PC-9 (cell line): ENCODE measurements at regions not wholly inside any gene's neighbourhood (a gene's known extent, or its start where the extent isn't known, plus 50 kb on each side); places are given as distances from the start of the nearest gene placed in this dataset.
A peak's percentile ranks its signal among the peaks of the same experiment; 100 is the strongest.

Experiments used
- BruUV-seq: library from RNA; stranded (reverse); fragments of 400-500 nt; replicated peaks from 2 replicates; lab custom pipeline; 2021; lab: Mats Ljungman, UMichigan
- CTCF ChIA-PET: fragments of 300-600 bp; sonication (Branson Sonifier 250); formaldehyde crosslinking; loops from one replicate; lab custom pipeline; 2022; ENCODE audit warnings: antibody characterized with exemption; lab: Charles Lee
- POLR2A ChIA-PET: fragments of 300-600 bp; sonication (Branson Sonifier 250); formaldehyde crosslinking; loops from one replicate; lab custom pipeline; 2022; ENCODE audit warnings: antibody characterized with exemption; ENCODE audit not compliant: unreplicated experiment; lab: Charles Lee
- DNase-seq, 2 experiments: peaks; one replicate each; pipeline versions ENCODE4 v3.0.0 to v3.0.0-alpha.2; 2015 to 2022; ENCODE audit warnings: mixed read lengths in 1 of 2
- H2AFZ ChIP-seq: fragments of 200-600 bp; sonication (generic); 2 replicates; pipeline ENCODE4 v1.8.1; 2017; ENCODE audit warnings: antibody characterized with exemption
- H3F3A ChIP-seq: fragments of 200-600 bp; sonication (generic); 2 replicates; pipeline ENCODE4 v1.8.1; 2017; ENCODE audit warnings: antibody characterized with exemption, mild to moderate bottlenecking, low read depth; ENCODE audit not compliant: insufficient read depth
- H3K27ac ChIP-seq: fragments of 200-600 bp; sonication (generic); 2 replicates; pipeline ENCODE4 v1.6.1; 2016; ENCODE audit warnings: mixed run types
- H3K27me3 ChIP-seq: fragments of 200-600 bp; sonication (generic); 2 replicates; pipeline ENCODE4 v1.6.1; 2016; ENCODE audit warnings: low read depth, mixed run types; ENCODE audit not compliant: insufficient read depth
- H3K36me3 ChIP-seq: fragments of 200-600 bp; sonication (generic); 2 replicates; pipeline ENCODE4 v1.6.1; 2016; ENCODE audit warnings: low read depth, mixed run types
- H3K4me1 ChIP-seq: fragments of 200-600 bp; sonication (generic); replicated peaks from 2 replicates; pipeline ENCODE4 v1.6.1; 2016; ENCODE audit warnings: mixed run types; ENCODE audit not compliant: insufficient read depth
- H3K4me2 ChIP-seq: fragments of 200-600 bp; sonication (generic); 2 replicates; pipeline ENCODE4 v1.6.1; 2017; ENCODE audit warnings: mixed run types
- H3K4me3 ChIP-seq: fragments of 200-600 bp; sonication (generic); 2 replicates; pipeline ENCODE4 v1.6.1; 2016; ENCODE audit warnings: mixed run types
- H3K79me2 ChIP-seq: fragments of 200-600 bp; sonication (generic); 2 replicates; pipeline ENCODE4 v1.6.1; 2017; ENCODE audit warnings: low read depth, mixed run types
- H3K9me2 ChIP-seq: fragments of 200-600 bp; sonication (generic); 2 replicates; pipeline ENCODE4 v1.8.1; 2017; ENCODE audit warnings: mild to moderate bottlenecking; ENCODE audit not compliant: insufficient read depth
- H3K9me3 ChIP-seq: fragments of 200-600 bp; sonication (generic); 2 replicates; pipeline ENCODE4 v1.8.1; 2016; ENCODE audit warnings: low read depth; ENCODE audit not compliant: insufficient read depth
- H4K20me1 ChIP-seq: fragments of 200-600 bp; sonication (generic); 2 replicates; pipeline ENCODE4 v1.8.1; 2017; ENCODE audit not compliant: insufficient read depth
- EZH2 ChIP-seq: fragments of 200-600 bp; sonication (generic); IDR thresholded peaks from 2 replicates; pipeline ENCODE4 v1.8.0; 2017; ENCODE audit warnings: antibody characterized with exemption, low read depth
- intact Hi-C: fragments of 100-400 bp; cut with micrococcal nuclease; formaldehyde crosslinking; loops from one replicate; pipeline ENCODE4 v1.10.0; 2022; ENCODE audit not compliant: unreplicated experiment
- TF ChIP-seq, protein P1 (sequence below): fragments of 200-600 bp; sonication (generic); conservative IDR thresholded peaks from 2 replicates; pipeline ENCODE4 v1.6.1; 2017; ENCODE audit warnings: mixed run types, antibody characterized with exemption, mild to moderate bottlenecking, moderate library complexity

DNA sequence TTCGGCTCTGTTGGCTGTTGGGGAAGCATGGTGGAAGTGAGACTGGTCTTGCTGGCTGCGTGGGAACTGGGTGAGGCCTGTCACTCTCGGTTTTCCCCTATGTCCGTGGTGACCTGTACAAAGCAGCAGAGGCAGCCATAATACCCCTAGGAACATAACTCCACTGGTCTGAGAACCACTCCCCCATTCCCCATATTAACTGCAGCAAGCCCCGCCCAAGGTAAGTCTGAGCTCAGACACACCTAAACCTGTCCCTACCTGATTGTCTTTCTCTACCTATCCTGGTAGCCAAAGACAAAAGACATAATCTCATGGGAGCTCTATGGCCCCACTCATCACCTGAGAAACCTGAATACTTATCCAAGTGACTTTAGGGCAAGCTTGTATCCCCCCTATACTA lies 156.3 kb upstream of the PHACTR1 start:
- Histone ChIP-seq H3K4me2 (peak overlapping the region; percentile 2; the same call in 1 of the 2 replicates), H3F3A (no peaks in the 10 kb centered on the region), H2AFZ (0 out of 2 replicates have a peak overlapping the region, but pooled peaks have one; percentile 27), H3K4me1 (peaks cover 9% of the 10 kb centered on the region; the same call in 1 of the 2 replicates), H3K4me3 (no peak overlapping the region), H3K9me3 (peaks cover 18% of the 10 kb centered on the region), H4K20me1 (no peaks in the 10 kb centered on the region), H3K36me3 (no peaks in the 10 kb centered on the region), H3K79me2 (no peaks in the 10 kb centered on the region), H3K9me2 (peaks cover 5% of the 10 kb centered on the region), H3K27me3 (no peaks in the 10 kb centered on the region), H3K27ac (no peak overlapping the region)
- DNase-seq, result no peak
- intact Hi-C loops, result no loop called here
- ChIA-PET CTCF (no interaction called here), POLR2A (no interaction called here)
- no TSS peak for BruUV-seq
- TF ChIP-seq, protein P1, sequence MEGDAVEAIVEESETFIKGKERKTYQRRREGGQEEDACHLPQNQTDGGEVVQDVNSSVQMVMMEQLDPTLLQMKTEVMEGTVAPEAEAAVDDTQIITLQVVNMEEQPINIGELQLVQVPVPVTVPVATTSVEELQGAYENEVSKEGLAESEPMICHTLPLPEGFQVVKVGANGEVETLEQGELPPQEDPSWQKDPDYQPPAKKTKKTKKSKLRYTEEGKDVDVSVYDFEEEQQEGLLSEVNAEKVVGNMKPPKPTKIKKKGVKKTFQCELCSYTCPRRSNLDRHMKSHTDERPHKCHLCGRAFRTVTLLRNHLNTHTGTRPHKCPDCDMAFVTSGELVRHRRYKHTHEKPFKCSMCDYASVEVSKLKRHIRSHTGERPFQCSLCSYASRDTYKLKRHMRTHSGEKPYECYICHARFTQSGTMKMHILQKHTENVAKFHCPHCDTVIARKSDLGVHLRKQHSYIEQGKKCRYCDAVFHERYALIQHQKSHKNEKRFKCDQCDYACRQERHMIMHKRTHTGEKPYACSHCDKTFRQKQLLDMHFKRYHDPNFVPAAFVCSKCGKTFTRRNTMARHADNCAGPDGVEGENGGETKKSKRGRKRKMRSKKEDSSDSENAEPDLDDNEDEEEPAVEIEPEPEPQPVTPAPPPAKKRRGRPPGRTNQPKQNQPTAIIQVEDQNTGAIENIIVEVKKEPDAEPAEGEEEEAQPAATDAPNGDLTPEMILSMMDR, result no peak
- no peak for TF ChIP-seq EZH2

DNA sequence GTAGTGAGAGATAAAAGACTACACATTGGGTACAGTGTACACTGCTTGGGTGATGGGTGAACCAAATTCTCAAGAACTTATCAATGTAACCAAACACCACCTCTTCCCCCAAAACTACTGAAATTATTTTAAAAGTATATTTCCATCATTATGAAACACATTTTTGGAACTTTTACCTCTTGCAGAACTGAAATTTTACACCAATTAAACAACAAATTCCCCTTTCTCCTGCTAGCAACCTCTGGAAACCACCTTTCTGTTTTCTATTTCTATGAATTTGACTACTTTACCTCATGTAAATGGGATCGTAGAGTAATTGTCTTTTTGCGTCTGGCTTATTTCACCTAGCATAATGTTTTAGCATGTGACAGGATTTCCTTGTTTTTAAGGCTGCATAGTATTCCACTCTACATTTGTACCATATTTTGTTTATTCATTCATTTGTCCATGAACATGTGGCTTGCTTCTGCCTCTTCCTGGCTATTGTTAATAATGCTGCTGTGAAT lies 149.9 kb upstream of the PHACTR1 start:
- Histone ChIP-seq H2AFZ (no peak overlapping the region), H3F3A (no peaks in the 10 kb centered on the region), H3K4me1 (no peaks in the 10 kb centered on the region), H3K79me2 (no peaks in the 10 kb centered on the region), H3K4me3 (no peak overlapping the region), H3K27me3 (no peaks in the 10 kb centered on the region), H3K4me2 (no peak overlapping the region), H3K27ac (no peak overlapping the region), H3K9me3 (peaks cover 9% of the 10 kb centered on the region; the same call in 1 of the 2 replicates), H3K9me2 (peaks cover 5% of the 10 kb centered on the region), H3K36me3 (no peaks in the 10 kb centered on the region), H4K20me1 (no peaks in the 10 kb centered on the region)
- POLR2A ChIA-PET, result no interaction called here
- CTCF ChIA-PET, result no interaction called here
- TF ChIP-seq, protein P1, result no peak
- no peak for TF ChIP-seq EZH2
- no peak for DNase-seq
- intact Hi-C loops, result no loop called here
- no TSS peak for BruUV-seq

DNA sequence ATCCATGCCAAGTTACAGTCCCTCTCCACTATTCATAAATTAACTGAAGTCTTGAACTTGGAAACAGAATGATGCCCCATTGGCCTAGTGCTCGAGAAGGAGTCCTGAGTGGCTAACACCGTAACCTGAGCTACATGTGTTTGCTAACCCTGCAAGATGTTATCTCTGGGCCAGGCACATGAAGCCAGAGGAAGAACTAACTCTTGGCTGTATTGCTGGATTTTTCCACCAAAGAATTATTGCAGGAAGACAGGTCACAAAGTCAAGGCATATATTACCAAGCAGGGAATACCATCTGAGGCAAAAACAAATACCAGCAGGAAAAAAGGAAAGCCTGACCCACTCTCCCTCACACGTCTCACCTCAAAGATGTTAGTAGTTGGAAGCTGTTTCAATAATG lies 148.9 kb upstream of the PHACTR1 start:
- peaks cover 3% of the 10 kb centered on the region for H3F3A ChIP-seq
- TF ChIP-seq, protein P1, result no peak
- TF ChIP-seq EZH2, result no peak
- H3K36me3 ChIP-seq, result no peaks in the 10 kb centered on the region
- no TSS peak for BruUV-seq
- no peaks in the 10 kb centered on the region for H3K79me2 ChIP-seq
- DNase-seq, result no peak
- H3K27me3 ChIP-seq, result no peaks in the 10 kb centered on the region
- POLR2A ChIA-PET, result no interaction called here
- no peak overlapping the region for H3K27ac ChIP-seq
- H2AFZ ChIP-seq, result no peak overlapping the region
- CTCF ChIA-PET, result no interaction called here
- peaks cover 5% of the 10 kb centered on the region for H3K4me1 ChIP-seq
- H3K4me3 ChIP-seq, result no peak overlapping the region
- no peaks in the 10 kb centered on the region for H4K20me1 ChIP-seq
- H3K4me2 ChIP-seq, result no peak overlapping the region
- intact Hi-C loops, result no loop called here
- peaks cover 5% of the 10 kb centered on the region for H3K9me2 ChIP-seq
- H3K9me3 ChIP-seq, result no peaks in the 10 kb centered on the region
